Type B pancreatic cell (in vitro differentiated cells): ENCODE measurements at regions not wholly inside any gene's neighbourhood (a gene's known extent, or its start where the extent isn't known, plus 50 kb on each side); places are given as distances from the start of the nearest gene placed in this dataset.

Experiments
- DNase-seq: peaks from one replicate; pipeline ENCODE4 v3.0.0; 2021; ENCODE audit warnings: mixed read lengths; ENCODE audit not compliant: unreplicated experiment; ENCODE audit errors: extremely low spot score
- H3K27ac Mint-ChIP-seq: 2 replicates; pipeline ENCODE4 v1.8.0; 2021; ENCODE audit warnings: mild to moderate bottlenecking, mixed read lengths
- H3K27me3 Mint-ChIP-seq: 2 replicates; pipeline ENCODE4 v1.8.0; 2021; ENCODE audit warnings: mixed read lengths
- H3K36me3 Mint-ChIP-seq: 2 replicates; pipeline ENCODE4 v1.8.0; 2021; ENCODE audit warnings: mixed read lengths
- H3K4me1 Mint-ChIP-seq: one replicate; pipeline ENCODE4 v1.8.0; 2021; ENCODE audit warnings: mixed read lengths; ENCODE audit not compliant: unreplicated experiment
- H3K4me3 Mint-ChIP-seq: 2 replicates; pipeline ENCODE4 v1.8.0; 2021; ENCODE audit warnings: mild to moderate bottlenecking, mixed read lengths
- H3K9me3 Mint-ChIP-seq: 2 replicates; pipeline ENCODE4 v1.8.0; 2021; ENCODE audit warnings: mixed read lengths
- CTCF ChIP-seq: fragments of 200-600 bp; sonication (generic); conservative IDR thresholded peaks from 2 replicates; pipeline ENCODE4 v1.5.0; 2021; ENCODE audit warnings: antibody characterized with exemption, mild to moderate bottlenecking

GRCh38 chr17:5861854-5862253, 208.3 kb upstream of the WSCD1 start:
- no peak for TF ChIP-seq CTCF
- no peaks in the 10 kb centered on the region for H3K9me3 Mint-ChIP-seq
- peaks cover 12% of the 10 kb centered on the region for H3K4me1 Mint-ChIP-seq
- H3K4me3 Mint-ChIP-seq, result no peak overlapping the region
- H3K36me3 Mint-ChIP-seq, result no peaks in the 10 kb centered on the region
- H3K27ac Mint-ChIP-seq, result no peak overlapping the region
- DNase-seq, result no peak
- H3K27me3 Mint-ChIP-seq, result peaks cover 22% of the 10 kb centered on the region

GRCh38 chr17:5862395-5862794, 207.8 kb upstream of the WSCD1 start:
- TF ChIP-seq CTCF, result no peak
- Mint-ChIP-seq H3K27me3 (peaks cover 26% of the 10 kb centered on the region), H3K9me3 (no peaks in the 10 kb centered on the region), H3K4me3 (no peak overlapping the region), H3K27ac (no peak overlapping the region), H3K4me1 (peaks cover 12% of the 10 kb centered on the region), H3K36me3 (no peaks in the 10 kb centered on the region)
- DNase-seq, result no peak

- H3K36me3 Mint-ChIP-seq, result no peaks in the 10 kb centered on the region
- no peak overlapping the region for H3K27ac Mint-ChIP-seq
- no peak for TF ChIP-seq CTCF
- H3K9me3 Mint-ChIP-seq, result no peaks in the 10 kb centered on the region
- DNase-seq, result no peak
- H3K4me3 Mint-ChIP-seq, result no peak overlapping the region
- peaks cover 12% of the 10 kb centered on the region for H3K4me1 Mint-ChIP-seq
- peaks cover 26% of the 10 kb centered on the region for H3K27me3 Mint-ChIP-seq
These were observed 205.2 kb upstream of the WSCD1 start for GRCh38 chr17:5864741-5865657.

- Mint-ChIP-seq H3K27ac (no peak overlapping the region), H3K4me1 (peaks cover 9% of the 10 kb centered on the region), H3K4me3 (no peak overlapping the region), H3K36me3 (no peaks in the 10 kb centered on the region), H3K9me3 (no peaks in the 10 kb centered on the region), H3K27me3 (peaks cover 25% of the 10 kb centered on the region)
- no peak for TF ChIP-seq CTCF
- no peak for DNase-seq
These were observed 203.2 kb upstream of the WSCD1 start for GRCh38 chr17:5866978-5867377.

- Mint-ChIP-seq H3K9me3 (no peaks in the 10 kb centered on the region), H3K36me3 (no peaks in the 10 kb centered on the region), H3K27ac (no peak overlapping the region), H3K4me3 (no peak overlapping the region), H3K27me3 (peaks cover 28% of the 10 kb centered on the region), H3K4me1 (peaks cover 7% of the 10 kb centered on the region)
- DNase-seq, result no peak
- no peak for TF ChIP-seq CTCF
These were observed 201.0 kb upstream of the WSCD1 start for GRCh38 chr17:5869041-5869745.
